GM18517 (cell line): ENCODE measurements at regions not wholly inside any gene's neighbourhood (a gene's known extent, or its start where the extent isn't known, plus 50 kb on each side); places are given as distances from the start of the nearest gene placed in this dataset.
"Not testable (repeated sequence)": the region's sequence is repeated elsewhere in the genome, so short reads cannot be mapped to it uniquely, and the experiment has no call there.

Experiments used
- ATAC-seq: cut with Tn5 transposase; IDR thresholded peaks from one replicate; pipeline ENCODE4 v1.9.1; 2021; ENCODE audit warnings: mild to moderate bottlenecking, moderate library complexity; ENCODE audit not compliant: unreplicated experiment

DNA sequence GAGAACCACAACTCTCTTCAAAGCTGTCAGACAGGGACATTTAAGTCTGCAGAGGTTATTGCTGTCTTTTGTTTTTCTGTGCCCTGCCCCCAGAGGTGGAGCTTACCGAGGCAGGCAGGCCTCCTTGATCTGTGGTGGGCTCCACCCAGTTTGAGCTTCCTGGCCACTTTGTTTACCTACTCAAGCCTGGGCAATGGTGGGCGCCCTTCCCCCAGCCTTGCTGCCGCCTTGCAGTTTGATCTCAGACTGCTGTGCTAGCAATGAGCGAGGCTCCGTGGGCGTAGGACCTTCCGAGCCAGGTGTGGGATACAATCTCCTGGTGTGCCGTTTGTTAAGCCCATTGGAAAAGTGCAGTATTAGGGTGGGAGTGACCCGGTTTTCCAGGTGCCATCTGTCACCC is 822.1 kb downstream of the KCNMA1 start:
- ATAC-seq, result not testable (repeated sequence)

- ATAC-seq, result no peak
These were observed 826.2 kb downstream of the KCNMA1 start for GRCh38 chr10:76811430-76811829.

- ATAC-seq, result no peak
These were observed 849.2 kb downstream of the KCNMA1 start for GRCh38 chr10:76788452-76788811.

GRCh38 chr10:76787746-76788451 is 849.7 kb downstream of the KCNMA1 start:
- no peak for ATAC-seq

DNA sequence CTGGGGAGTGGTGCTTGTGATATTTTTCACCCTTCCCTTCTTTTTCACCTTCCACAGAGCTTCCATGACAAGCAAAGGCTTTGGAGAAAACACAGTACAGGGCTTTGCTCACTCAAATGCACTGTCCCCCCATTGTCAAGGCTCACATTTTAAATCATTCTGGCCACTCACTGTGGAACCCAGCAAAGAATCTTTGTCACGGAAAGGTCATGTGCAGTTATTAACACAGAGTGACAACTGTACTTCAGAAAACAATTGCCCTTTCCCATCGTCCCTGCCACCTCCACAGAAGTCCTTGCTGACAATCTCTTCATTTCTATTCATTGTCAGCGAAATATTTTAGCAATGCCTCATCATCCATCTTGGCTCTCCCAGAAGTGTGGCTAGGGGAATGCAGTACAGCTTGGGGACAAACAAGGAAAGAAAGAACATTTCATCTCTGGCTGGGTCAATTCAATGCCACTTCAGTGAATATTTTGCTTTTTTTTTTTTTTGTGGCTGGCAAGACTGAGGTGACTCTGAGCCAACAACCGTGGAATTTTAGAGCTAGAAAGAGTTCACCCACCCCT is 851.0 kb downstream of the KCNMA1 start:
- ATAC-seq, result no peak

DNA sequence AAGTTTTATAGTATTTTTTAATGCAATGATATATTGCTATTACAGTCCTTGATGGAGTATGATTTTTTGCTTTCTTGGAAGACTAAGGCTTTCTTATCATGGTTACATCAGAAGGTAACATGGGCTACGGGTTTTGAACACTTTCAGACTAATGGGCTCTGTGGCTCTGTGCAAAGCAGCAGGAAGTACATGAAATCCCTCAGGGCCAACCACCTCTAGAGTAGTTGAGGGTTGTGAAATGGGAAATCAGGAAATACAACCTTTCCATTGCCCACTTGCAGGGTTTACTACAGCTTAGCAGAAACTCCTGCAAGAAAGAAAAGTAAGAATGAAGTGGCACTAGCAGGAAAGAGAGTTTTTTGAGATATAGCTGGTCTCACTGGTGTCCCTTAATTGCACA is 853.5 kb downstream of the KCNMA1 start:
- ATAC-seq, result no peak

DNA sequence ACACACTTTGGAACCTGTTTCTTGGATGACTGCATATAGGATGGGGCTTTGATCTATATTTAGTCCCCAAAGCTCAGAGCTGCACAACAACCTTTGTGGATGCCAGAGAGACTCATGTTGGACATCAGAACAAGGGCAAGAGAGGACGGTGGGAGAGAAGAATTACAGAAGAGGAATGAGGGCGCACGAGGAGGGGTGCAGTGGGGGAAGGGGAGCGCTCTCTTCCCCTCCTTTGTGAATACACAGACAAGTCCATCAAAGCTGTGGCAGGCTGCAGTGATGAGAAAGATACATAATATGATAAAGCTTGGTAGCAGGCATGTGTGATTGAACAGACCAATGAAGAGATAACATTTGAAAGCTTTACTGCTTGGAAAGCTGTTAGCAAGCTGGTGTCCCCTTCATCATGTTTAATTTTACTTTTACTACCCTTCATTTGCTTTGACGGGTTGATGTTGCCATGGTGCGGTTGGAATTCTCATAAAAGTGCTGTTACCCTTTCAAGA is 857.8 kb downstream of the KCNMA1 start:
- ATAC-seq, result no peak

DNA sequence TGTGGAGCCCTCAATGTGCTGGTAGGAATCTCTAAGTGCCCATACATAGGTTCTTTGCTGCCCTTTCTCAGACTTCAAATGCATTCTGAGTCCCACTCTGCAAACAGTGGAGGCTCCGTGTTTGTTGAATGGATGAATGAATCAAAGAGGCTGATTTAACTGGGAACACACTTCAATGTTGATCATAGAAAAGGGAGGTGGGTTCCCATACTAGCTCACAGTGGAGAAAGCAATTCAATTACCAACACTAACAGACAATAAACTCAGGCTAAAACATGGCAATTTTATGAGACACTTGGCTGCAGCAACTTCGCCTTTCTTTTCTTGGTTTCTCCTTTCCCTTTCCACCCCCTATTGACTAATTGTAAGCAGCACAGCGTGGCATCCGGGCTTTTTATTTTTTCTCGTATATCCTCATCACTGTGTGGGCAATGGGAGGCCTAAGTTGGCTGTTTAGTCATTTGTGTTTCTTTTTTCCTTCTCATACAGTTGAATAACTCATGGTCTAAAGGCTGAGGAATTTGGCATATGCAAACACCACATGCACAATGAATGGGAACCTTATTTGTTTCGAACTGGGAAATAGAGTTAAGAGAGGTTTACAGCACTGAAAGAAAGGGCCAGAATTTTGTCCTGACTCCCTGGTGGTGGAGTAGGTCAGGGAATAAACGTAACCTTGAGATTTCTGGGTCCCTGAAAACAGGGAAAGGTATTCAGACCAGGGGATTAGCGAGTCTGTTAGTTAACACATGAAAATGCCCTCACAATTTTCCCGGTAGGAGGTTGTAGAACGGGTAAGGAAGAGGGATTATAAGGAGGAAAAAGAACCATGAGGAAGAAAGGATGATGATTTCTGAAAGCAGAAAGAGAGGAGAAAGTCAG is 858.5 kb downstream of the KCNMA1 start:
- no peak for ATAC-seq

GRCh38 chr10:76774987-76775603 is 862.5 kb downstream of the KCNMA1 start:
- ATAC-seq, result no peak

DNA sequence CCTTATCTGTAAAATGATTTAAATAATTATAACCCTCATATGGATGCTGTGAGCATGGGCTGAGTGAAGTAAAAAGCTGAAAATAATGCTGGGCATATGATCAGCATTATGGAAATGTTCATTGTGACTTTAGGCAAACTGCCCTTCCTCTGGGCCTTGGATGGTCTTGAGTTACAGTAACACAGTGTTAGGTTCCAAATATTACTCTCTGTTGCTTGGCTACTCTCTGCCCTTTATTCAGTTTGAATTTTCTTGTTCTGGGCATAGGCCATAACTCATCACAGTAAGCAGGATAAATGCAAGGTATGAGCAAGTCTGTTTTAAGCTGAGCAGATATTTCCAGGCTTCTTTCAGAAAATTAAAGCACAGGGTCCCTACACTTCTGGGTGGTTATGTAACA is 868.0 kb downstream of the KCNMA1 start:
- no peak for ATAC-seq

- no peak for ATAC-seq
These were observed 868.4 kb downstream of the KCNMA1 start for GRCh38 chr10:76769161-76769560.

GRCh38 chr10:76766682-76767081 is 870.9 kb downstream of the KCNMA1 start:
- no peak for ATAC-seq

DNA sequence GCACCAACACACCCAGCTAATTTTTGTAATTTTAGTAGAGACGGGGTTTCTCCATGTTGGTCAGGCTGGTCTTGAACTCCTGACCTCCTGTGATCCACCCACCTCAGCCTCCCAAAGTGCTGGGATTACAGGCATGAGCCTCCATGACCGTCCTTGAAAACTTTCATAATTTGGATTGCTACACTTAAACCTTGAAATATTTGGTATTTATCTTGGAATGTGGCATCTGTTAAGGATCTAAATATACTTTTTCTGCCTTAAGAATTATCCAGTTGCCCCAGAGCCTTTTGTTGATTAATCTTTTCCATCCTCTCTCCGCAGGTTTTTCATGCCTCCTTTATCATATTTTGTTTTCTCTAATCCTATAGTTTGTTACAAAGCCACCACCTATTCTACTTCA is 872.7 kb downstream of the KCNMA1 start:
- ATAC-seq, result not testable (repeated sequence)

GRCh38 chr10:76764177-76764576 is 873.4 kb downstream of the KCNMA1 start:
- ATAC-seq, result no peak

GRCh38 chr10:76763376-76763775 is 874.2 kb downstream of the KCNMA1 start:
- ATAC-seq, result no peak

DNA sequence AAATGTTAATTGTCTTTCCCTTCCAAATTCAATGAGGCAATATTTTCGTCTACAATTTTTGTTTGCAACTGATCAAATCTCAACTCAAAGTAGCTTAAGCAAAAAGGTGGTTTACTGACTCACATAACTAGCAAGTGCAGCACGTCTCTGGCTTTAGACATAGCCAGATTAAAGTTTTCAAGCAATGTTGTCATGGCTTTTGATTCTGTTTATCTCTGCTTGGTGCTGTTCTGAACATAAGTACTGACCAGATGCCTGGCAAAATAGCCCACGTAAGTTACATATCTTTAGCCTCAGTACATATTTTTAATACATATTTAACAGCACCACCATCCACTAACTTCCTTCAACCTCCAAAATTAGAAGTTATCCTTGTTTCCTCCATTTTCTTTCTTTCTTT is 877.9 kb downstream of the KCNMA1 start:
- ATAC-seq, result no peak

DNA sequence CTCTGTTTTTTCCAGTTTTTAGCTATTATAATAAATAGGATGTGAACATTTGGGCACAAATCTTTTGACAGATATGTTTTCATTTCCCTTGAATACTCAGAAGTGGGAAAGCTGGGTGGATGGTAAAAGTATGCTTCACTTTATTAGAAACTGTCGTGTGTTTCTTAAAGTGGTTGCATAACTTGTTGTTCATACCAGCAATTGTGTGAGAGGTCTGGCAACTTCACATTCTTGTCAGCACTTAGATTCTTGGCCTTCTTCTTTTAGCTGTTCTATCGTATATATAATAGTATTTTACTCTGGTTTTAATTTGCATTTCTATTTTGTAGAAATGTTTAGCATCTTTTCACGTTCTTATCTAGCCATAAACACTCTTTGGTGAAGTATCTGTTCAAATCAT is 894.4 kb downstream of the KCNMA1 start:
- ATAC-seq, result no peak

GRCh38 chr10:76740514-76740913 is 897.1 kb downstream of the KCNMA1 start:
- ATAC-seq, result no peak

DNA sequence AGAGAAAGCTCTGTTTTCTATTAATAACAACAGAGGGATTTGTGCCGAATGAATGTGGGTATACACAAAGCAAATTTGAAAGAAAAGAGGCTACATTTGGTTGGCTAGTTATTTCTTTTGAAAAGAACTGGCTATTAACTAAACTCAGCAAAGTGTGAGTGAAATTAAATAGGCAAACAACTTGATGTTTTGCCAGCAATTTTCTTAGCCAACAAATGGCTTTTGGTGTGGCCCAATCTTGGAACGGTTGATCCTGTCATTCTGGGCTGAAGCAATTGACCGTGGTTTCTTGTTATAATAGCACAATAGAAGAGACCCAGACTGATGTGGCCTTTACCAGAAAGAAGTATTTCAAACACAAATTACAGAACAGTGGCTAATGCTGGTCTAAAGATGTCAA is 898.6 kb downstream of the KCNMA1 start:
- no peak for ATAC-seq

DNA sequence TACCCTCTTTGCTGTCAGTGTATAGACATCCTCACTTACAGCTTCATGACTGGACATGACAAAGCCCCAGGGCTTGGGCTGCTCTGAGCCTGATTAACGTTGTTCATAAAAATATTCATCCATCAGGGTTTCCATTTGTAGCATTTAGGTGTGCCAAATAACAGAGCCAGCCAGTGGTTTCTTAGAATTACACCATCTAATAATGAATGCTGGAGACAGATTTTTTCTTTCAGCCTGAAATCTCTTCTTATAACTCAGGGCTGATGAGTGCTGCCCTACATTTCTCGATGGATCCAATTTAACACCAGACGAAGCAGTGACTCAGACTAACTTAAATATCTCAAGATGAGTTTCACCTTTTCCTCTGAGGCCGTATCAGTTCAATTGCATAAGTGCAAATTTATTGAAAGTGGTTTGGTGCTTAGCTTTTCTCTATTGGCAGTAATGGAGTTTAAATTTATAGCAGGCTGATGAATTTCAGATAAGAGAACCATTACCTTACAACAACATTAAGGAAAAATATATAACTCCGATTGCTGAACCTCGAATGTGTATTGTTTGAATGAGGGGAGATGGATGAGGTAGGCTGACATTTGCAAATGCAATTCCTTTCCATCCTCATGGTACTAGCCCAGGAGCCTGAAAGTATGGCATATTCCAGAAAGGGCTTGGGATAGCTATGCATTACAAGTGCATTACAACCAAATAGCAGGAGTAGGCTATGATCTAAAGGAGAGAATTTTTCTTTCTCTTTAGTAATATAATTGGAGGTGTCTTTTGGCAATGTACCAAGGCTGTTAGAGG is 900.6 kb downstream of the KCNMA1 start:
- ATAC-seq, result no peak

GRCh38 chr10:76736392-76736791 is 901.2 kb downstream of the KCNMA1 start:
- ATAC-seq, result no peak
